ENCODE measurements at regions not wholly inside any gene's neighbourhood (a gene's known extent, or its start where the extent isn't known, plus 50 kb on each side); places are given as distances from the start of the nearest gene placed in this dataset.

- no peaks in the 10 kb centered on the region for H3K27me3 ChIP-seq (ENCODE audit: insufficient read depth, low read length)
- H2BK5ac ChIP-seq (ENCODE audit: insufficient read length, low read length) = no peak overlapping the region
- no peak overlapping the region for H2AFZ ChIP-seq (ENCODE audit: low read length)
- peaks cover 31 to 50% (median 33%) of the 10 kb centered on the region in 3 experiments for H3K36me3 Mint-ChIP-seq (ENCODE audit: insufficient read depth in 1 of 3, low read depth in 3 of 3)
- H4K5ac ChIP-seq (ENCODE audit: insufficient read length, low read depth, low read length) = no peak overlapping the region
- H2BK15ac ChIP-seq (ENCODE audit: low read depth, low read length) = no peak overlapping the region
- H4K20me1 ChIP-seq (ENCODE audit: control insufficient read depth, insufficient read depth, insufficient read length) = no peaks in the 10 kb centered on the region
- no peak overlapping the region for H3K4me2 ChIP-seq (ENCODE audit: insufficient read depth, insufficient read length, low read length)
- no peak overlapping the region for H2BK120ac ChIP-seq (ENCODE audit: low read depth, low read length, poor library complexity, severe bottlenecking)
- no peak for TF ChIP-seq CTCF (conservative IDR thresholded peaks at IDR 0.05)
- H4K8ac ChIP-seq (replicated peaks; ENCODE audit: insufficient read length, low read depth, low read length) = no peak overlapping the region
- no peak for DNase-seq
- H3T11ph ChIP-seq (ENCODE audit: low read length) = no peak overlapping the region
- H3K27ac Mint-ChIP-seq = no peak overlapping the region
- H3K4me3 Mint-ChIP-seq = no peak overlapping the region
- no peaks in the 10 kb centered on the region for H3K4me1 Mint-ChIP-seq
- H2BK20ac ChIP-seq (ENCODE audit: low read depth, low read length, poor library complexity, severe bottlenecking) = no peak overlapping the region
- no peaks in the 10 kb centered on the region for H3K4me1 ChIP-seq (ENCODE audit: insufficient read depth, low read length)
- no peak overlapping the region for H4K91ac ChIP-seq (ENCODE audit: insufficient read length, low read depth, low read length)
- no peaks in the 10 kb centered on the region for H3K79me2 ChIP-seq (ENCODE audit: insufficient read depth, low read length)
- H3K9me3 Mint-ChIP-seq = peaks cover 100% of the 10 kb centered on the region in 2 experiments
- H3K23me2 ChIP-seq (ENCODE audit: insufficient read length, low read depth, low read length, poor library complexity, severe bottlenecking) = no peaks in the 10 kb centered on the region
- H3K27me3 Mint-ChIP-seq (ENCODE audit: low read depth) = peaks cover 1% of the 10 kb centered on the region
- no peak overlapping the region for H3K4ac ChIP-seq (ENCODE audit: low read depth, low read length)
- H3K9me3 ChIP-seq (ENCODE audit: control insufficient read depth, low read depth, low read length) = peaks cover 50% of the 10 kb centered on the region
- no peak overlapping the region for H3K27ac ChIP-seq (ENCODE audit: insufficient read length, low read depth, low read length)
- H3K56ac ChIP-seq (ENCODE audit: insufficient read length, low read depth, low read length) = no peak overlapping the region
- no peak overlapping the region for H3K23ac ChIP-seq (ENCODE audit: insufficient read length, low read depth, low read length)
- no CpG with 5 or more reads among the region's 23 CpGs for WGBS (ENCODE audit: extremely low coverage, insufficient read length, low lambda C conversion rate)
- H2BK12ac ChIP-seq (ENCODE audit: insufficient read length, low read depth, low read length) = no peak overlapping the region
- no peak overlapping the region for H2AK5ac ChIP-seq (ENCODE audit: insufficient read length, low read length)
- H3K79me1 ChIP-seq (ENCODE audit: insufficient read depth, low read depth, low read length, poor library complexity, severe bottlenecking) = no peaks in the 10 kb centered on the region
- H3K14ac ChIP-seq (ENCODE audit: insufficient read depth, low read length) = no peak overlapping the region
- no peak overlapping the region for H3K18ac ChIP-seq (ENCODE audit: insufficient read length, low read depth, low read length)
- no peak overlapping the region for H3K9ac ChIP-seq (ENCODE audit: extremely low read depth, insufficient read length, low read length)
Observed at GRCh38 chr12:34294671-34295365, 272.5 kb downstream of the ALG10 start.

Measured in H9 (cell line).